Dedifferentiated amniotic fluid mesenchymal stem cell (primary cell): ENCODE measurements at regions not wholly inside any gene's neighbourhood (a gene's known extent, or its start where the extent isn't known, plus 50 kb on each side); places are given as distances from the start of the nearest gene placed in this dataset.

Source experiments
- DNase-seq: peaks from one replicate; pipeline ENCODE4 v3.0.0-alpha.2; 2016; ENCODE audit errors: extremely low spot score

- DNase-seq, result no peak
Measured at GRCh38 chr11:32267679-32268187, 167.6 kb downstream of the WT1 start.

- no peak for DNase-seq
Measured at GRCh38 chr11:32273931-32274330, 161.4 kb downstream of the WT1 start.

GRCh38 chr11:32279672-32280071 is 155.7 kb downstream of the WT1 start:
- DNase-seq, result no peak

- no peak for DNase-seq
Measured at GRCh38 chr11:32280339-32280738, 155.0 kb downstream of the WT1 start.

- DNase-seq, result no peak
Measured at GRCh38 chr11:32288276-32288675, 147.1 kb downstream of the WT1 start.

GRCh38 chr11:32289701-32290100 is 145.6 kb downstream of the WT1 start:
- DNase-seq, result no peak

- DNase-seq, result no peak
Measured at GRCh38 chr11:32290783-32291182, 144.6 kb downstream of the WT1 start.

- DNase-seq, result peak; percentile 44
Measured at GRCh38 chr11:32297611-32298011, 137.7 kb downstream of the WT1 start.

GRCh38 chr11:32302826-32303225 is 132.5 kb downstream of the WT1 start:
- no peak for DNase-seq

- DNase-seq, result no peak
Measured at GRCh38 chr11:32304521-32304920, 130.8 kb downstream of the WT1 start.

- DNase-seq, result no peak
Measured at GRCh38 chr11:32305460-32305859, 129.9 kb downstream of the WT1 start.

GRCh38 chr11:32307471-32307870 is 127.9 kb downstream of the WT1 start:
- DNase-seq, result no peak

GRCh38 chr11:32307913-32308312 is 127.4 kb downstream of the WT1 start:
- no peak for DNase-seq

- no peak for DNase-seq
Measured at GRCh38 chr11:32309530-32310213, 125.7 kb downstream of the WT1 start.

GRCh38 chr11:32310214-32310601 is 125.1 kb downstream of the WT1 start:
- DNase-seq, result no peak

- no peak for DNase-seq
Measured at GRCh38 chr11:32311346-32312065, 123.8 kb downstream of the WT1 start.

GRCh38 chr11:32312206-32312817 is 123.0 kb downstream of the WT1 start:
- no peak for DNase-seq

GRCh38 chr11:32312865-32313403 is 122.4 kb downstream of the WT1 start:
- DNase-seq, result no peak

- DNase-seq, result no peak
Measured at GRCh38 chr11:32313477-32313876, 121.9 kb downstream of the WT1 start.

GRCh38 chr11:32315121-32315520 is 120.2 kb downstream of the WT1 start:
- no peak for DNase-seq

GRCh38 chr11:32316232-32316631 is 119.1 kb downstream of the WT1 start:
- DNase-seq, result no peak

- no peak for DNase-seq
Measured at GRCh38 chr11:32316858-32317642, 118.3 kb downstream of the WT1 start.
